OCI-LY3 (cell line): ENCODE measurements at regions not wholly inside any gene's neighbourhood (a gene's known extent, or its start where the extent isn't known, plus 50 kb on each side); places are given as distances from the start of the nearest gene placed in this dataset.

Source experiments
- EZH2phosphoT487 ChIP-seq: fragments of 200-600 bp; shearing (Covaris generic); IDR thresholded peaks from 2 replicates; pipeline ENCODE4 v1.6.1; 2018; ENCODE audit warnings: antibody characterized with exemption, mixed run types, low read depth
- TF ChIP-seq, protein P1 (sequence below): fragments of 200-600, 300-600 bp; sonication (generic); IDR thresholded peaks from 2 replicates; pipeline ENCODE4 v1.5.1; 2014; ENCODE audit warnings: antibody characterized with exemption, low read length, low read depth

DNA sequence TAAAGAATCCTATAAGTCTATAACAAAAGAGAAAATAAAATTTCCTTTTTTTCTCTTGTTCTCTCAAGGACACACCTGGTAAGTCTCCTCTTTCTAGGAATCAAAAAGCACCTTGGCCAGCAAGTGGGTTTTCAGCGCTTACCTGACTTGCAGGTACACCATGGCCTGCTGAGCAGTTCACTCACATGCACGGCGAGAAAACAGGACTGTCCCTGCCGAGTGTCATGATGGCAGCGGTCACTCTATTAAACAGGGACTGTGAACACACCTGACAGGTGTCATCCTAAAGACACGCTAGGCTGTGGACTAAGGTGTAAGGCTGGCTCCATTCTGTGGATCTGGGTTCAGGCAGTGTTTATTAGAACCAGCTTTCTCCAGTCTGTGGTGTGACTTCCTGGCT, 170.2 kb downstream of the TEX29 start:
- TF ChIP-seq, protein P1, sequence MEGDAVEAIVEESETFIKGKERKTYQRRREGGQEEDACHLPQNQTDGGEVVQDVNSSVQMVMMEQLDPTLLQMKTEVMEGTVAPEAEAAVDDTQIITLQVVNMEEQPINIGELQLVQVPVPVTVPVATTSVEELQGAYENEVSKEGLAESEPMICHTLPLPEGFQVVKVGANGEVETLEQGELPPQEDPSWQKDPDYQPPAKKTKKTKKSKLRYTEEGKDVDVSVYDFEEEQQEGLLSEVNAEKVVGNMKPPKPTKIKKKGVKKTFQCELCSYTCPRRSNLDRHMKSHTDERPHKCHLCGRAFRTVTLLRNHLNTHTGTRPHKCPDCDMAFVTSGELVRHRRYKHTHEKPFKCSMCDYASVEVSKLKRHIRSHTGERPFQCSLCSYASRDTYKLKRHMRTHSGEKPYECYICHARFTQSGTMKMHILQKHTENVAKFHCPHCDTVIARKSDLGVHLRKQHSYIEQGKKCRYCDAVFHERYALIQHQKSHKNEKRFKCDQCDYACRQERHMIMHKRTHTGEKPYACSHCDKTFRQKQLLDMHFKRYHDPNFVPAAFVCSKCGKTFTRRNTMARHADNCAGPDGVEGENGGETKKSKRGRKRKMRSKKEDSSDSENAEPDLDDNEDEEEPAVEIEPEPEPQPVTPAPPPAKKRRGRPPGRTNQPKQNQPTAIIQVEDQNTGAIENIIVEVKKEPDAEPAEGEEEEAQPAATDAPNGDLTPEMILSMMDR, result no peak
- TF ChIP-seq EZH2phosphoT487, result no peak
